ENCODE measurements at regions not wholly inside any gene's neighbourhood (a gene's known extent, or its start where the extent isn't known, plus 50 kb on each side); places are given as distances from the start of the nearest gene placed in this dataset.

DNA sequence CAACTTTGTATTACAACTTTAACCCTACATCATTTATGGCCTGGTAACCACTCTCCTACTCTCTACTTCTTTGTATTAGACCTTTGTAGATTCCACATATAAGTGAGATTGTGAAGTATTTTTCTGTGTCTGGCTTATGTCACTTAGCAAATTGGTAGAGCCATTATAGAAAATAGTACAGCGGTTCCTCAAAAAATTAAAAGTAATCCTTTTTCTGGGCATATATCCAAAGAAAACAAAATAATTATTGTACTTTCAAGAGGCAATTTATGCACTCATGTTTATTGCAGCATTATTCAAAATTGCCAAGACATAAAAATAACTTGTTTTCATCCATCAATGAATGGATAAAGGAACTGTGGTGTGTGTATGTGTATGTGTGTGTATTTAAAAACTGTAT lies 537.5 kb upstream of the FSIP2 start:
- TF ChIP-seq, protein P1, sequence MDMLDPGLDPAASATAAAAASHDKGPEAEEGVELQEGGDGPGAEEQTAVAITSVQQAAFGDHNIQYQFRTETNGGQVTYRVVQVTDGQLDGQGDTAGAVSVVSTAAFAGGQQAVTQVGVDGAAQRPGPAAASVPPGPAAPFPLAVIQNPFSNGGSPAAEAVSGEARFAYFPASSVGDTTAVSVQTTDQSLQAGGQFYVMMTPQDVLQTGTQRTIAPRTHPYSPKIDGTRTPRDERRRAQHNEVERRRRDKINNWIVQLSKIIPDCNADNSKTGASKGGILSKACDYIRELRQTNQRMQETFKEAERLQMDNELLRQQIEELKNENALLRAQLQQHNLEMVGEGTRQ (CRISPR knock-in tag; IDR thresholded peaks at IDR 0.05), result no peak
- TF ChIP-seq, protein P2, sequence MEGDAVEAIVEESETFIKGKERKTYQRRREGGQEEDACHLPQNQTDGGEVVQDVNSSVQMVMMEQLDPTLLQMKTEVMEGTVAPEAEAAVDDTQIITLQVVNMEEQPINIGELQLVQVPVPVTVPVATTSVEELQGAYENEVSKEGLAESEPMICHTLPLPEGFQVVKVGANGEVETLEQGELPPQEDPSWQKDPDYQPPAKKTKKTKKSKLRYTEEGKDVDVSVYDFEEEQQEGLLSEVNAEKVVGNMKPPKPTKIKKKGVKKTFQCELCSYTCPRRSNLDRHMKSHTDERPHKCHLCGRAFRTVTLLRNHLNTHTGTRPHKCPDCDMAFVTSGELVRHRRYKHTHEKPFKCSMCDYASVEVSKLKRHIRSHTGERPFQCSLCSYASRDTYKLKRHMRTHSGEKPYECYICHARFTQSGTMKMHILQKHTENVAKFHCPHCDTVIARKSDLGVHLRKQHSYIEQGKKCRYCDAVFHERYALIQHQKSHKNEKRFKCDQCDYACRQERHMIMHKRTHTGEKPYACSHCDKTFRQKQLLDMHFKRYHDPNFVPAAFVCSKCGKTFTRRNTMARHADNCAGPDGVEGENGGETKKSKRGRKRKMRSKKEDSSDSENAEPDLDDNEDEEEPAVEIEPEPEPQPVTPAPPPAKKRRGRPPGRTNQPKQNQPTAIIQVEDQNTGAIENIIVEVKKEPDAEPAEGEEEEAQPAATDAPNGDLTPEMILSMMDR (IDR thresholded peaks at IDR 0.05), result no peak
- no peak for TF ChIP-seq ESRRA (CRISPR knock-in tag; IDR thresholded peaks at IDR 0.05; ENCODE audit: borderline replicate concordance)
- no peak for TF ChIP-seq RELA (CRISPR knock-in tag; IDR thresholded peaks at IDR 0.05; ENCODE audit: borderline replicate concordance)
- no peak for TF ChIP-seq ELF4 (CRISPR knock-in tag; IDR thresholded peaks at IDR 0.05; ENCODE audit: low read depth)
- TF ChIP-seq, protein P3, sequence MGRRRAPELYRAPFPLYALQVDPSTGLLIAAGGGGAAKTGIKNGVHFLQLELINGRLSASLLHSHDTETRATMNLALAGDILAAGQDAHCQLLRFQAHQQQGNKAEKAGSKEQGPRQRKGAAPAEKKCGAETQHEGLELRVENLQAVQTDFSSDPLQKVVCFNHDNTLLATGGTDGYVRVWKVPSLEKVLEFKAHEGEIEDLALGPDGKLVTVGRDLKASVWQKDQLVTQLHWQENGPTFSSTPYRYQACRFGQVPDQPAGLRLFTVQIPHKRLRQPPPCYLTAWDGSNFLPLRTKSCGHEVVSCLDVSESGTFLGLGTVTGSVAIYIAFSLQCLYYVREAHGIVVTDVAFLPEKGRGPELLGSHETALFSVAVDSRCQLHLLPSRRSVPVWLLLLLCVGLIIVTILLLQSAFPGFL (CRISPR knock-in tag; IDR thresholded peaks at IDR 0.05; ENCODE audit: borderline replicate concordance), result no peak
- TF ChIP-seq ZBTB21 (CRISPR knock-in tag; IDR thresholded peaks at IDR 0.05; ENCODE audit: borderline replicate concordance), result no peak
- TF ChIP-seq ZNF219 (CRISPR knock-in tag; IDR thresholded peaks at IDR 0.05; ENCODE audit: borderline replicate concordance), result no peak
- TF ChIP-seq IRF2 (CRISPR knock-in tag; IDR thresholded peaks at IDR 0.05; ENCODE audit: borderline replicate concordance, low read depth), result no peak
- no peak for TF ChIP-seq FOXP1 (CRISPR knock-in tag; IDR thresholded peaks at IDR 0.05; ENCODE audit: borderline replicate concordance)
- TF ChIP-seq, protein P4, sequence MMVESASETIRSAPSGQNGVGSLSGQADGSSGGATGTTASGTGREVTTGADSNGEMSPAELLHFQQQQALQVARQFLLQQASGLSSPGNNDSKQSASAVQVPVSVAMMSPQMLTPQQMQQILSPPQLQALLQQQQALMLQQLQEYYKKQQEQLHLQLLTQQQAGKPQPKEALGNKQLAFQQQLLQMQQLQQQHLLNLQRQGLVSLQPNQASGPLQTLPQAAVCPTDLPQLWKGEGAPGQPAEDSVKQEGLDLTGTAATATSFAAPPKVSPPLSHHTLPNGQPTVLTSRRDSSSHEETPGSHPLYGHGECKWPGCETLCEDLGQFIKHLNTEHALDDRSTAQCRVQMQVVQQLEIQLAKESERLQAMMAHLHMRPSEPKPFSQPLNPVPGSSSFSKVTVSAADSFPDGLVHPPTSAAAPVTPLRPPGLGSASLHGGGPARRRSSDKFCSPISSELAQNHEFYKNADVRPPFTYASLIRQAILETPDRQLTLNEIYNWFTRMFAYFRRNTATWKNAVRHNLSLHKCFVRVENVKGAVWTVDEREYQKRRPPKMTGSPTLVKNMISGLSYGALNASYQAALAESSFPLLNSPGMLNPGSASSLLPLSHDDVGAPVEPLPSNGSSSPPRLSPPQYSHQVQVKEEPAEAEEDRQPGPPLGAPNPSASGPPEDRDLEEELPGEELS (CRISPR knock-in tag; IDR thresholded peaks at IDR 0.05), result no peak
